Left ventricle myocardium superior (tissue), 1 donor: ENCODE measurements at regions not wholly inside any gene's neighbourhood (a gene's known extent, or its start where the extent isn't known, plus 50 kb on each side); places are given as distances from the start of the nearest gene placed in this dataset.

Source experiments
- ATAC-seq: fragments of 200-7000 bp; cut with Tn5 transposase; one replicate; pipeline ENCODE4 v1.9.1; 2020; ENCODE audit warnings: mild to moderate bottlenecking, moderate library complexity
- DNase-seq: peaks from one replicate; pipeline ENCODE4 v3.0.0-alpha.2; 2020
- intact Hi-C: fragments of 100-400 bp; cut with micrococcal nuclease; formaldehyde crosslinking; loops from one replicate; pipeline ENCODE4 v1.11.0; 2022
- donor health status: DM: no; HTN: yes; CAD: no; lungs with severe emphysema.

- ATAC-seq (no peak), DNase-seq (no peak)
- intact Hi-C loops: no loop called here
These were observed 65.7 kb downstream of the UNC5CL start for GRCh38 chr6:40973304-40973703.

GRCh38 chr6:40972814-40973213 lies 66.2 kb downstream of the UNC5CL start:
- ATAC-seq (no peak), DNase-seq (no peak)
- intact Hi-C loops: no loop called here

- no peak for DNase-seq
- ATAC-seq: no peak
- intact Hi-C loops: no loop called here
These were observed 66.8 kb downstream of the UNC5CL start for GRCh38 chr6:40972190-40972589.

- DNase-seq: no peak
- intact Hi-C loops: no loop called here
- ATAC-seq: no peak
These were observed 70.3 kb downstream of the UNC5CL start for GRCh38 chr6:40968620-40969164.

- ATAC-seq: no peak
- intact Hi-C loops: no loop called here
These were observed 72.2 kb downstream of the UNC5CL start for GRCh38 chr6:40966860-40967259.

GRCh38 chr6:40965046-40965445 lies 74.0 kb downstream of the UNC5CL start:
- DNase-seq (no peak), ATAC-seq (no peak)
- intact Hi-C loops: no loop called here

More at GRCh38 chr6:40966860-40967259, 72.2 kb downstream of the UNC5CL start:
- no peak for DNase-seq

GRCh38 chr6:40963019-40963418 lies 76.0 kb downstream of the UNC5CL start:
- DNase-seq (no peak), ATAC-seq (no peak)
- intact Hi-C loops: no loop called here

GRCh38 chr6:40962241-40962640 lies 76.8 kb downstream of the UNC5CL start:
- DNase-seq (no peak), ATAC-seq (no peak)
- intact Hi-C loops: no loop called here

- DNase-seq (no peak), ATAC-seq (no peak)
- intact Hi-C loops: no loop called here
These were observed 77.2 kb downstream of the UNC5CL start for GRCh38 chr6:40961831-40962230.

GRCh38 chr6:40960742-40961430 lies 78.1 kb downstream of the UNC5CL start:
- DNase-seq (no peak), ATAC-seq (no peak)
- intact Hi-C loops: no loop called here

- DNase-seq (no peak), ATAC-seq (no peak)
- intact Hi-C loops: no loop called here
These were observed 79.2 kb downstream of the UNC5CL start for GRCh38 chr6:40959781-40960327.

GRCh38 chr6:40958738-40959137 lies 80.3 kb downstream of the UNC5CL start:
- DNase-seq (no peak), ATAC-seq (no peak)
- intact Hi-C loops: no loop called here

- intact Hi-C loops: no loop called here
- no peak for ATAC-seq
These were observed 81.2 kb downstream of the UNC5CL start for GRCh38 chr6:40957616-40958492.

GRCh38 chr6:40956936-40957335 lies 82.1 kb downstream of the UNC5CL start:
- ATAC-seq: no peak
- intact Hi-C loops: no loop called here
- DNase-seq: no peak

More at GRCh38 chr6:40957616-40958492, 81.2 kb downstream of the UNC5CL start:
- DNase-seq: no peak

GRCh38 chr6:40955178-40955545 lies 83.9 kb downstream of the UNC5CL start:
- ATAC-seq: no peak
- DNase-seq: no peak

GRCh38 chr6:40954446-40955177 lies 84.4 kb downstream of the UNC5CL start:
- intact Hi-C loops: no loop called here
- DNase-seq (no peak), ATAC-seq (no peak)

More at GRCh38 chr6:40955178-40955545, 83.9 kb downstream of the UNC5CL start:
- intact Hi-C loops: no loop called here

- ATAC-seq: no peak
- intact Hi-C loops: no loop called here
These were observed 85.5 kb downstream of the UNC5CL start for GRCh38 chr6:40953486-40953885.

GRCh38 chr6:40950986-40951698 lies 87.9 kb downstream of the UNC5CL start:
- DNase-seq (no peak), ATAC-seq (no peak)
- intact Hi-C loops: no loop called here

More at GRCh38 chr6:40953486-40953885, 85.5 kb downstream of the UNC5CL start:
- no peak for DNase-seq

GRCh38 chr6:40948570-40948969 lies 90.5 kb downstream of the UNC5CL start:
- intact Hi-C loops: no loop called here
- no peak for DNase-seq
- no peak for ATAC-seq
